Activated CD4-positive, CD25-positive, alpha-beta regulatory T cell treated with anti-CD3 and anti-CD28 coated beads, Interleukin-2, amount 50 U/mL, for 72 hours (primary cell): ENCODE measurements at regions not wholly inside any gene's neighbourhood (a gene's known extent, or its start where the extent isn't known, plus 50 kb on each side); places are given as distances from the start of the nearest gene placed in this dataset.
"Not testable (repeated sequence)": the region's sequence is repeated elsewhere in the genome, so short reads cannot be mapped to it uniquely, and the experiment has no call there.

ENCODE experiments used
- DNase-seq: peaks from one replicate; pipeline ENCODE4 v3.0.0; 2021

- DNase-seq = no peak
Observed at GRCh38 chr6:27112974-27113373, 134.5 kb upstream of the PRSS16 start.

DNA sequence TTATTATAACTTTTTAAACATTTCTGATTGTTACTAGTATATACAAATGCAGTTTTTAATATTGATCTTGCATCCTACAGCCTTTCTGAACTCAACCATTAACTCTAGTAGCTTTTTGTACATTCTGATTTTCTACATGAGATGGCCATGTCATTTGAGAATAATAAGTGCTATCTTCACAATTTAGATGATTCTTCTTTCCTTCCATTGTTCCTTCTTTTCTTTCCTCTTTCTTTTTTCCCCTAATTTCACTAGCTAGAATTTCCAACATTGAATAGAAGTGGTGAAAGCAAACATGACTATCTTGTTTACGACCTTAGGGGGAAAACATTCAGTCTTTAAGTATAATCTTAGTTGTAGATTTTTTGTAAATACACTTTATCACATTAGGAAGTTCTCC is 128.2 kb upstream of the PRSS16 start:
- DNase-seq = no peak

- no peak for DNase-seq
Observed at GRCh38 chr6:27119761-27120160, 127.7 kb upstream of the PRSS16 start.

DNA sequence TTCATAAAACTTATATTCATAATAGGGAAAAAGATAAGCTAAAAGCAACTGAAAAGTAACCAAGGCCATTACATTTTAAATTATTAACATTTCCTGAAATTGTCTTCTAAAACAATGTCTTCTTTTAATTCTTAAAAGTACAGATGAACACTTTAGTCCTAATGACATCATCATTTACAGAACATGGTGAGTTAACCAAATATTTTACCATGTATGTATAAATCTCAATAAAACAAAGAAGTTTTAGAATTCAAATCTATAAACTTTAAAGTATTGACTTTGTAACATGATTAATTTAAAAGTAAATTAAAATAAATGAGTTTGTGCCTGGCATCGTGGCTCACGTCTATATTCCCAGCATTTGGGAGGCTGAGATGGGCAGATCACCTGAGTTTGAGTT is 125.9 kb upstream of the PRSS16 start:
- no peak for DNase-seq

DNA sequence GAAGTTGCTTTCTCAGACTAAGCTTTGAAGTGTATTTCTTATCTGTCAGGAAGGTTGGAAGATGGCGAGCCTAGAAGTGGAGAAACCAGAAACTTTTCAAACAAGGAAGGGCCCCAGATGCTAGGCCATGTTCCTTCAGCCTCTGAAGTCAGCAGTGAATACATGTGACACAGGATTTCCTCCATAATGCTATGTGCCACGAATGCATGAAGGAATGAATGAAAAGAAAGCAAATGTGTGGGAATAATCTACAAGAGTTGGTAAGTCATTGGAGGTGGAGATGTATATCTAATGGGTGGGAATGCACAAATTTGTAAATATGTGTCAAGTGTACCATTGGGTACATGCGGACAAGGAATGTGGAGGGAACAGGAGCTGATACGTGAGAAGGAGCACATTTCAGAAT is 123.2 kb upstream of the PRSS16 start:
- no peak for DNase-seq

DNA sequence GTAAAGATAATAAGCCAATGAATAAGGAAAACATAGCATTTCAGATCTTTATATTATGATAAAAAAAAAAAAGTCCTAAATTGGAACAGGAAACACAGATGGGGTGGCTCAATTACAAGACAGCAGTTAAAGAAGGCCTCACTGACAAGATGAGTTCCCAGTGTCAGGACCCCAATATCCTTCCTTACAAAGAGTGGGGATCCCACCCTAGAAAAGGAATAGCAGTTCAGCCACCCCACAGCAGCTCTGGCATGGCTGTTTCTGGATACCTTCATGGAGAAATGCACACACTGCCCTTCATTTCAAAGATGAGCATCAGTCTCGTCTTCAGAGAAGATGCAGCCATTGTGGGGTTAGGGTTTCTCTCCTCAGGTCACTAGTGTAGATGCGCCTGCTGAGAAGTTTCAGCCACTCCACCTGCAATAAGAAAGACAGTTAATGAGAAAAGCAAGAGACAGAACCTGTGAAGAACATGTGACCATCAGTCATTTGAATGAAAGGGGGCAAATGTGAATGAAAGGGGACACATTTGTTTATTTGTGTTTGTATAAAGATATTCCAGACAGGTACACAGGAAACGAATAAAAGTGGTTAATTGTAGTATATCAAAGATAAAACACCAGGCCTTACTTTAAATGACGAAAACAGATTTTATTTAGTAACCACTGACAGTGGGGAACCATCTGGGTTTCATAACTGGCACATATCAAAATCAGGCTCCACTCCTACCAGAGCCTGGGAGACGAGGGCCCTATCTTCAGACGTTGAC is 121.3 kb upstream of the PRSS16 start:
- no peak for DNase-seq

- peak; percentile 76 for DNase-seq
Observed at GRCh38 chr6:27126815-27127537, 120.5 kb upstream of the PRSS16 start.

DNA sequence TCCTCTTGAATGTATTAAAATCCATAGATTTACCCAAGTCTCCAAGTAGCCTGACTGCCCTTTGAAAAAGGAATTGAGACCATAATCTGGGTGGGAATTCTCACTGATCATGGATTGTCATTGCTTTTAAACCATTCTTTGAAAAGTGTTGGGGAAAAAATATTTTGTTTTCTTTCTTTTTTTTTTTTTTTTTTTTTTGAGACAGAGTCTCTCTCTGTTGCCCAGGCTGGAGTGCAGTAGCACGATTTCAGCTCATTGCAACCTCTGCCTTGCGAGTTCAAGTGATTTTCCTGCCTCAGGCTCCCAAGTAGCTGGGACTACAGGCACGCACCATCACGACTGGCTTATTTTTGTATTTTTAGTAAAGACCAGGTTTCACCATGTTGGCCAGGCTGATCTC is 119.6 kb upstream of the PRSS16 start:
- not testable (repeated sequence) for DNase-seq

- no peak for DNase-seq
Observed at GRCh38 chr6:27128311-27129094, 119.0 kb upstream of the PRSS16 start.

DNA sequence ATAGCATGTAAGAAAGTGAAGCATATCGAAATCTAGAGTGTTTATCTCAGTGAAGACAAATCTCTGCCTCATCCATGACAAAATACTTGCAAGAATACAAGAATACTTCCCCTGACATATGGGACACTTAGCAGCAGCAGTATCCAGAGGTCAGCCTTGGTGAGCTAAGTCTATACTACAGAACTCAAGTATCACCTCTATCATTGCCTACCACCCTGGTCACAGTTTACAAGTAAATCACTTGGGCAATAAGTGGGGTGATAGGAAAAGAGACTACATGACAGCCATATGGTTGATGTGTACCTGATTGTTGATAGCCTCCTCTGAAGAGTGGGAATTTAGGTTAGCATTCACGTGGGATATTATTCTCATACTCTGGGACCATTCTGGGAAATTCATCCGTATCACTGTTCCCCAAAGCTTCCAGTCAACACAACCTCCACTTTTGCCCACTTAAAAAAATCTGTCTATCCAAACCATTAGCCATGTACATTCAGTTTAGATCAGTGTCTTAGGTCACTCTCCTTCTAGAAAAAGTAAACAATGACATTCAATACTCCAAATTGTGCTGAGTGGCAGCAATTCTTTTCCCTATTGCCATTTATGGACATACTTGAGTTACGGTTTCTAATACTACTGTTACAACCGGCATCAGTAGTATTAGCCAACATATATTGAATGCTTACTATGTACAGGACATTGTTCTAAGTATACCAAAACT is 118.2 kb upstream of the PRSS16 start:
- DNase-seq = no peak

DNA sequence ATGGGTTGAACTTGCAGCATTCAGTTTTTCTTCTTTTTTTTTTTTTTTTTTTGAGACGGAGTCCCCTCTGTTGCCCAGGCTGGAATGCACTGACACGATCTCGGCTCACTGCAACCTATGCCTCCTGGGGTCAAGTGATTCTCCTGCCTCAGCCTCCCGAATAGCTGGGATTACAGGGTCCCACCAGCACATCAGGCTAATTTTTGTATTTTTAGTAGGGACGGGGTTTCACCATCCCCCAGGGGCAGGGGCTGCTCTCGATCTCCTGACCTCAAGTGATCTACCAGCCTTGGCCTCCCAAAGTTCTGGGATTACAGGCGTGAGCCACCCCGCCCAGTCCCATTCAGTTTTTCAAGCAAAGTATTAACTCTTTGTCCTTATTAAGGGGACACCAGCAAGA is 117.6 kb upstream of the PRSS16 start:
- DNase-seq = no peak

DNA sequence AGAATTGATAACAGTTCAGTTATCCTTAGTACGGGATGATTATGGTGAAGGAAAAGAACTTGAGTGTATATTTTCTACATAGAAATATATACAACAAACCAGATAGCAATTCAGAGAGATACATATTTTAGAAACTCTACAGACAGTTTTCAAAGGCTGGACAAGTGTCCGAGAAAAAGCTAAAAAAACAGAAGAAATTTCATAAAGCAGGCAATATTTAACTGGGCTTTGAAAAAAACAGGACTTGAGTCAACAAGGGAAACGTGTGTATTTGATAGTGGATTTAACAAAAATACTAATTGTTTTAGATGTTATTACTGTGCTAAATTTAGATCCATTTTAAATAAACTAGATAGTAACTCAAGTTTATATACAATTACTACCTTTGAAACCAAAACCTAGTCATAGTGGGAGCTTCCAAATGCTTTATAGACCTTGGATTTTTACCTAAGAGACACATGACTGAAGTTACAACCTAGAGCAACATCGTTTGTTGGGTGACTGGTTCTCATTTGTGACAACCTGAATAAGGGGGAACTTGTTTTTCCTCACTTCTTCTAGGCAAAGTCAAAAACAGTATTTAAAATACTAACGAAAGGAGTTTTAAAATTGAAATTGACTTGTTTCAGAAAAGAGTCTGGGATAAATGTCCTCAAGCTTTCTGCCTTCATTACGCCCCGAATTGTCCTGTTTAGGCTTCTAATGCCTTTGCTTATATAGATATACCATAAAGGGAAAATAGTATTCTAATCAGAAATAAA is 116.7 kb upstream of the PRSS16 start:
- no peak for DNase-seq

GRCh38 chr6:27132282-27132531 is 115.3 kb upstream of the PRSS16 start:
- not testable (repeated sequence) for DNase-seq

- DNase-seq = peak; percentile 84
Observed at GRCh38 chr6:27132532-27133280, 114.8 kb upstream of the PRSS16 start.

- peak; percentile 79 for DNase-seq
Observed at GRCh38 chr6:27133281-27134227, 113.9 kb upstream of the PRSS16 start.

DNA sequence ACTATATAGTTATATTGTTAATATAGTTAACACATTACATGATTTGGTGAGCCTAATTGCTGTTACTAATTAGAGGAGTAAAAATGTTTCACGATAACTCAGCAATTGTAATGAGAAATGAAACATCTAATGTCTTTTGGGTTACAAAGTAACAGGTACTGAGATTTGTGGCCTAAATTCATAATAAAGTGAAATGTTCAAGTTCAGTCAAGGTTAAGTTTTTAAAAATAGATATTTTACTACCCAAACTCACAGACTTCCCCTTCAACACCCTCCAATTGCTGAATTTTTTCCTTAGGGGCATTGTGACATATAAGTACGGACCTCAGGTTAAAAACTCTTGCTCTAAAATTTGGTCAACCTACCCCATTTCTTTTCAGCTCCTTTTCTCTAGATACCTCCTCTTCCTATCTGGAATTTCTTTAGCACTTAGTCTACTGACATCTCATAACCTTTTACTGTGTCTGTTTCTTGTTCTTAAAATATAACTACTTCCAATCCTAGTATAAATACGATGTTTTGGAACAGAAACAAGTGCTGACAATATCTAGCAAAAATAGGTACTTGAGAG is 112.3 kb upstream of the PRSS16 start:
- no peak for DNase-seq

- DNase-seq = no peak
Observed at GRCh38 chr6:27136077-27136644, 111.3 kb upstream of the PRSS16 start.

DNA sequence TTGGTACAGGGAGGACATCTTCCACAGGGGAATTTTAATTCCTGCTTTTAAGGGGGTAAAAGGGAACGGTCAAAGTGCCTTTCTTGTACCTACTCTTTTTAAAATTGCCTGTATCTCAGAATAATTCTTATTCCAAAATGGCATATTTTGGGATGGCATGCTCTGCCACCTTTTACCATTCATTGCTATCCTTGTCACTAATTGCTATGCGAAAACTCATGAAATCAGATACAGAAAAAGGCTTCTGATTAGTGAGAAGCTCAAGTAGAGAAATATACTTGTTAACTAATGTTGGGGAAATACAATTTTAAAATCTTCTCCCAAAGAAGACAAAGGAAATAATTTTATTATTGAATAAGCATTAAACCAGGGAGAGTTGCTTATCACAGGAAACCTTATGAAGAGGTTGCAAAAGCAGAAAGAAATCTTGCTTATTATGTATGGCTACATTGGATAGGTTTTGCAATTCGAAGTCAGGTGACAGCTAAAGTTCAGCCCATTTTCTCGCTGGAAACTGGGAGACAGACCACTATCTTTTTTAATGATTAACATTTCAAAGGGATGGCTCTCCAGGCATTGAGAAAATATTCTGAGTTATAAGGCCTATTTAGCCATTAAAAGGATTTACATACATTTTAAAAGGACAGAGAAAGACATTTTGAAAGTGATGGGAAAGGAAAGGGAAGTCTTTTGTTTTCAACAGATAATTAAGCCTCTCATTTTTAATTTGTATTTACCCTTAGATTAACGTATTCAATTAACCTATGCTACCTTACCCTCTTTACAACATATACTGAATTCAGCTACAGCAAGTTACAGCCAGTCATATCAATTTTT is 110.3 kb upstream of the PRSS16 start:
- DNase-seq = no peak

- DNase-seq = no peak
Observed at GRCh38 chr6:27138406-27138805, 109.1 kb upstream of the PRSS16 start.
